IMR-90 (cell line): ENCODE measurements at regions not wholly inside any gene's neighbourhood (a gene's known extent, or its start where the extent isn't known, plus 50 kb on each side); places are given as distances from the start of the nearest gene placed in this dataset.

Experiments used
- CEBPB ChIP-seq: IDR thresholded peaks from 2 replicates; pipeline ENCODE4 v1.6.1; 2012; ENCODE audit warnings: low read depth, low read length, improper control_type of control experiment
- MAFK ChIP-seq: IDR thresholded peaks from 2 replicates; pipeline ENCODE4 v1.6.1; 2012; ENCODE audit warnings: low read depth, low read length, improper control_type of control experiment
- MXI1 ChIP-seq: IDR thresholded peaks from 2 replicates; pipeline ENCODE4 v1.6.1; 2012; ENCODE audit warnings: low read depth, mild to moderate bottlenecking, low read length, moderate library complexity, borderline replicate concordance
- POLR2A ChIP-seq: IDR thresholded peaks from 2 replicates; pipeline ENCODE4 v1.6.1; 2012; ENCODE audit warnings: mild to moderate bottlenecking, low read depth, low read length
- RAD21 ChIP-seq: IDR thresholded peaks from 2 replicates; pipeline ENCODE4 v1.6.1; 2012; ENCODE audit warnings: low read length, improper control_type of control experiment
- SMC3 ChIP-seq: fragments of 150-350 bp; IDR thresholded peaks from 2 replicates; pipeline ENCODE4 v1.6.1; 2016; ENCODE audit warnings: low read depth, mild to moderate bottlenecking, antibody characterized with exemption, low read length, moderate library complexity
- TF ChIP-seq, protein P1 (sequence below): conservative IDR thresholded peaks from 2 replicates; pipeline ENCODE4 v1.5.1; 2012; ENCODE audit warnings: mild to moderate bottlenecking, low read depth, low read length, improper control_type of control experiment
- TF ChIP-seq, protein P2 (sequence below): fragments of 150-350 bp; IDR thresholded peaks from 2 replicates; pipeline ENCODE4 v1.6.1; 2017; ENCODE audit warnings: mild to moderate bottlenecking, antibody characterized with exemption, low read length, low read depth
- TF ChIP-seq, protein P3 (sequence below): fragments of 150-350 bp; IDR thresholded peaks from 2 replicates; pipeline ENCODE4 v1.6.1; 2016; ENCODE audit warnings: low read depth, mild to moderate bottlenecking, low read length, moderate library complexity, borderline replicate concordance

DNA sequence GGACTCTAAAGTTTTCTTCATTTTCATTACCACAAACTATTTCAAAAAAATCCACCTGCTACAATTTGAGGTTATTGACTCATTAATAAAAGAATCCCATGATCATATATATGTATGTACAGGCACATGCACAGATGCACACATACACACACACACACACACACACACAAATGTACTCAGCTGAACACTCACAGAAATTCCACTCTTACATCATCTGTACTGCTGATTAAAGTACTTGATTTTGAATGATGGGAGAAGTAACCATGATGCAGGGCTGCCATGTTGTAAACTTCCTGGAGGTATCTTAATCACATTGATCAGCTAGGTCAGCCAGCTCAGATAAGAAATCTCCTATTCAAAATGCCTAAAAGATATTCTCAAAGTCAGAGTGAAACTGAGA, 1313.2 kb upstream of the NRXN1 start:
- TF ChIP-seq, protein P1, sequence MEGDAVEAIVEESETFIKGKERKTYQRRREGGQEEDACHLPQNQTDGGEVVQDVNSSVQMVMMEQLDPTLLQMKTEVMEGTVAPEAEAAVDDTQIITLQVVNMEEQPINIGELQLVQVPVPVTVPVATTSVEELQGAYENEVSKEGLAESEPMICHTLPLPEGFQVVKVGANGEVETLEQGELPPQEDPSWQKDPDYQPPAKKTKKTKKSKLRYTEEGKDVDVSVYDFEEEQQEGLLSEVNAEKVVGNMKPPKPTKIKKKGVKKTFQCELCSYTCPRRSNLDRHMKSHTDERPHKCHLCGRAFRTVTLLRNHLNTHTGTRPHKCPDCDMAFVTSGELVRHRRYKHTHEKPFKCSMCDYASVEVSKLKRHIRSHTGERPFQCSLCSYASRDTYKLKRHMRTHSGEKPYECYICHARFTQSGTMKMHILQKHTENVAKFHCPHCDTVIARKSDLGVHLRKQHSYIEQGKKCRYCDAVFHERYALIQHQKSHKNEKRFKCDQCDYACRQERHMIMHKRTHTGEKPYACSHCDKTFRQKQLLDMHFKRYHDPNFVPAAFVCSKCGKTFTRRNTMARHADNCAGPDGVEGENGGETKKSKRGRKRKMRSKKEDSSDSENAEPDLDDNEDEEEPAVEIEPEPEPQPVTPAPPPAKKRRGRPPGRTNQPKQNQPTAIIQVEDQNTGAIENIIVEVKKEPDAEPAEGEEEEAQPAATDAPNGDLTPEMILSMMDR, result no peak
- no peak for TF ChIP-seq POLR2A
- no peak for TF ChIP-seq MAFK
- TF ChIP-seq, protein P2, sequence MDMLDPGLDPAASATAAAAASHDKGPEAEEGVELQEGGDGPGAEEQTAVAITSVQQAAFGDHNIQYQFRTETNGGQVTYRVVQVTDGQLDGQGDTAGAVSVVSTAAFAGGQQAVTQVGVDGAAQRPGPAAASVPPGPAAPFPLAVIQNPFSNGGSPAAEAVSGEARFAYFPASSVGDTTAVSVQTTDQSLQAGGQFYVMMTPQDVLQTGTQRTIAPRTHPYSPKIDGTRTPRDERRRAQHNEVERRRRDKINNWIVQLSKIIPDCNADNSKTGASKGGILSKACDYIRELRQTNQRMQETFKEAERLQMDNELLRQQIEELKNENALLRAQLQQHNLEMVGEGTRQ, result no peak
- no peak for TF ChIP-seq MXI1
- no peak for TF ChIP-seq CEBPB
- TF ChIP-seq, protein P3, sequence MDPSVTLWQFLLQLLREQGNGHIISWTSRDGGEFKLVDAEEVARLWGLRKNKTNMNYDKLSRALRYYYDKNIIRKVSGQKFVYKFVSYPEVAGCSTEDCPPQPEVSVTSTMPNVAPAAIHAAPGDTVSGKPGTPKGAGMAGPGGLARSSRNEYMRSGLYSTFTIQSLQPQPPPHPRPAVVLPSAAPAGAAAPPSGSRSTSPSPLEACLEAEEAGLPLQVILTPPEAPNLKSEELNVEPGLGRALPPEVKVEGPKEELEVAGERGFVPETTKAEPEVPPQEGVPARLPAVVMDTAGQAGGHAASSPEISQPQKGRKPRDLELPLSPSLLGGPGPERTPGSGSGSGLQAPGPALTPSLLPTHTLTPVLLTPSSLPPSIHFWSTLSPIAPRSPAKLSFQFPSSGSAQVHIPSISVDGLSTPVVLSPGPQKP, result no peak
- TF ChIP-seq RAD21, result no peak
- TF ChIP-seq SMC3, result no peak
